SK-N-SH (cell line): ENCODE measurements at regions not wholly inside any gene's neighbourhood (a gene's known extent, or its start where the extent isn't known, plus 50 kb on each side); places are given as distances from the start of the nearest gene placed in this dataset.

Experiments used
- CHD2 ChIP-seq: fragments of 150-350 bp; IDR thresholded peaks from 2 replicates; pipeline ENCODE4 v1.6.1; 2018; ENCODE audit warnings: low read length; ENCODE audit not compliant: partially characterized antibody
- CTCF ChIP-seq: fragments of 200-600 bp; sonication (generic); IDR thresholded peaks from 2 replicates; pipeline ENCODE4 v1.6.1; 2017; ENCODE audit warnings: antibody characterized with exemption, mild to moderate bottlenecking, moderate library complexity
- EP300 ChIP-seq, 2 experiments: IDR thresholded peaks; 2 replicates each; pipeline versions ENCODE4 v1.4.0 to v1.6.1; 2012; ENCODE audit warnings: borderline replicate concordance in 1 of 2, low read depth in 1 of 2, low read length in 1 of 2
- EZH2phosphoT487 ChIP-seq: fragments of 200-600 bp; sonication (generic); IDR thresholded peaks from 2 replicates; pipeline ENCODE4 v1.6.1; 2017; ENCODE audit warnings: low read depth, mixed run types, mild to moderate bottlenecking, antibody characterized with exemption, moderate library complexity, borderline replicate concordance
- POLR2AphosphoS5 ChIP-seq: IDR thresholded peaks from 2 replicates; pipeline ENCODE4 v1.6.1; 2012; ENCODE audit warnings: low read depth, low read length
- RAD21 ChIP-seq: IDR thresholded peaks from 2 replicates; pipeline ENCODE4 v1.6.1; 2012; ENCODE audit warnings: mild to moderate bottlenecking, low read length
- RFX5 ChIP-seq: IDR thresholded peaks from 2 replicates; pipeline ENCODE4 v1.6.1; 2012; ENCODE audit warnings: mild to moderate bottlenecking, improper control_type of control experiment, low read length
- YY1 ChIP-seq: IDR thresholded peaks from 2 replicates; pipeline ENCODE4 v1.4.0; 2012; ENCODE audit warnings: low read depth, mild to moderate bottlenecking

DNA sequence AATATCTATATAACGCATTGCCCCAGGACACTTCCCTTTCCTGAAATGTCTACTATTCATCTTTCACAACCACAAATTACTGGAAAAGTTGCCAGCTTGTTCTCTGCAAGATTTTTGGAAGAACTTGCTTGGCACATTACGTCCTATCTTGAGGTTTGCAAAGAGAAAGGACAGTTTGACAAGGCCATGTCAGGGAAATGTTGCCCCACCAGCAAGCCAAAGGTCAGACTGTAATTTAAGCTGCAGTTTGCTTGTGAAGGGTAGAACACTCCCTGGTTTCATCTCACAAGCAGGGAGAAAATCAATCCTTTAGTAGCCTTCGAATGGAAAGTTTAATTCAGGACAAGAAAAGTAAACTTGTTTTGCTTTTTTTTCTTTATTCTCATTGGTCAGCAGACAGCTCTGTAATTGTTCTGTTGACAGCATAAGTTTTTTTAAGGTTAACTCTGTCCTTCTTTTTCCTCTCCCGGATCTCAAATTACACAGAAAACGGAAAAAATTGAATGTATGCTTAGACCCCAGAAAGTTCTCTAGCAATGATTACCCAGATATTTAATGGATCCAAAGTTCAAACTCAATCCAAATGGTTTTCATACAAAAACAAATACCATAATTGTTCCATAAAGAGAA, 541.8 kb upstream of the NRSN1 start:
- TF ChIP-seq CTCF: no peak
- TF ChIP-seq POLR2AphosphoS5: no peak
- TF ChIP-seq EP300 (IDR thresholded peaks at IDR 0.05; ENCODE audit: borderline replicate concordance in 1 of 2, low read depth in 1 of 2, low read length in 1 of 2): no peak
- TF ChIP-seq YY1: no peak
- no peak for TF ChIP-seq RFX5
- no peak for TF ChIP-seq CHD2
- TF ChIP-seq RAD21: no peak
- no peak for TF ChIP-seq EZH2phosphoT487
